ENCODE measurements at regions not wholly inside any gene's neighbourhood (a gene's known extent, or its start where the extent isn't known, plus 50 kb on each side); places are given as distances from the start of the nearest gene placed in this dataset.

DNA sequence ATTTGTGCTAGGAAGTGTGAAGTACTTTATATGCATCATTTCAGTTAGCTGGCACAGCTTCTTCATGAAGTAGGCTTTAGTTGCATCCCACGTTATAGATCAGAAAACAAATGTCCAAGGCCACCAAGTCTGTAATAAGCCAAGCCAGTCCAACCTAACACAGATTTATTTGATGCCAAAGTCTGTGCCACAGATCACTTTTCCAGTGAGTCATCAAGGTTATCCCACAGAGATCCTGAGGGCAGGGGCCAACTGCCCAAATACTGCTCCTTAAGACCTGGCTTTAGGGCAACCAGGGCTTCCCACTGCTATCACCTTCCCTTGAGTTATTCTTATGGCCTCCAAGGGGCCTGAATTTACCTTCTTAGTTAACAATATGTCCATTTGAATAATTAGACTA, 1340.4 kb downstream of the XPNPEP1 start:
- FAIRE-seq (no peak), DNase-seq (no peak)
- Histone ChIP-seq H3K4me3 (ENCODE audit: low read length in 3 of 3) (no peak overlapping the region), H3K9me3 (ENCODE audit: control insufficient read depth in 2 of 3, insufficient read depth in 1 of 3, low read length in 3 of 3) (no peaks in the 10 kb centered on the region), H3K36me3 (ENCODE audit: control insufficient read depth in 2 of 3, insufficient read depth in 3 of 3, low read length in 3 of 3) (no peaks in the 10 kb centered on the region), H3K9ac (ENCODE audit: low read length in 3 of 3) (no peak overlapping the region), H3K27ac (ENCODE audit: low read depth in 2 of 2, low read length in 2 of 2) (no peak overlapping the region), H3K4me1 (ENCODE audit: control insufficient read depth in 2 of 3, insufficient read depth in 2 of 3, low read depth in 1 of 3, low read length in 3 of 3) (no peaks in the 10 kb centered on the region), H3K27me3 (ENCODE audit: control insufficient read depth, insufficient read depth, low read length) (no peaks in the 10 kb centered on the region)
- intact Hi-C loops (cut with DNase I) = no loop called here
- TF ChIP-seq, protein P1, sequence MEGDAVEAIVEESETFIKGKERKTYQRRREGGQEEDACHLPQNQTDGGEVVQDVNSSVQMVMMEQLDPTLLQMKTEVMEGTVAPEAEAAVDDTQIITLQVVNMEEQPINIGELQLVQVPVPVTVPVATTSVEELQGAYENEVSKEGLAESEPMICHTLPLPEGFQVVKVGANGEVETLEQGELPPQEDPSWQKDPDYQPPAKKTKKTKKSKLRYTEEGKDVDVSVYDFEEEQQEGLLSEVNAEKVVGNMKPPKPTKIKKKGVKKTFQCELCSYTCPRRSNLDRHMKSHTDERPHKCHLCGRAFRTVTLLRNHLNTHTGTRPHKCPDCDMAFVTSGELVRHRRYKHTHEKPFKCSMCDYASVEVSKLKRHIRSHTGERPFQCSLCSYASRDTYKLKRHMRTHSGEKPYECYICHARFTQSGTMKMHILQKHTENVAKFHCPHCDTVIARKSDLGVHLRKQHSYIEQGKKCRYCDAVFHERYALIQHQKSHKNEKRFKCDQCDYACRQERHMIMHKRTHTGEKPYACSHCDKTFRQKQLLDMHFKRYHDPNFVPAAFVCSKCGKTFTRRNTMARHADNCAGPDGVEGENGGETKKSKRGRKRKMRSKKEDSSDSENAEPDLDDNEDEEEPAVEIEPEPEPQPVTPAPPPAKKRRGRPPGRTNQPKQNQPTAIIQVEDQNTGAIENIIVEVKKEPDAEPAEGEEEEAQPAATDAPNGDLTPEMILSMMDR (IDR thresholded peaks at IDR 0.05; ENCODE audit: borderline replicate concordance, extremely low read depth, insufficient read depth) = no peak

DNA sequence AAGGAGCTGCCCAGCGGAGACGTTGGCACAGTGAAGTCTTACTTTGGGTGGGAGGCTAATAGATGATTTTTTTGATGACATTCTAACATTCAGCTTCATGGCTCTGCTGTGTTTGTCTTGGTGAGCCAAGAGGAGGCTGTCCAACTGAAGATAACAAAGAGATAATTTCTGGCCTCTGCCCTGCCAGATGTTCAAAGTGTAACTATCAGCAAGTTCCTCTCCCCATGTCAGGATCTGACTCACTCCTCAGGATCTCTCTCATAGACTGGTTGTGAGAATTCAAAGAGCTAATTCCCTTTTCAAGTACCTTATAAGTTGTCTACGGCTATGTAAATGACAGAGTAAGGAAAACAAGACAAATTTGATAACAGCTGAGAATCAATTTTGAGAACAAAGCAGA, 1340.9 kb downstream of the XPNPEP1 start:
- H3K27ac ChIP-seq (ENCODE audit: low read depth in 2 of 2, low read length in 2 of 2) = no peak overlapping the region
- H3K4me1 ChIP-seq (ENCODE audit: control insufficient read depth in 2 of 3, insufficient read depth in 2 of 3, low read depth in 1 of 3, low read length in 3 of 3) = no peaks in the 10 kb centered on the region
- no peak overlapping the region for H3K9ac ChIP-seq (ENCODE audit: low read length in 3 of 3)
- H3K4me3 ChIP-seq (ENCODE audit: low read length in 3 of 3) = no peak overlapping the region
- FAIRE-seq (no peak), DNase-seq (no peak)
- intact Hi-C loops (cut with DNase I) = no loop called here
- no peaks in the 10 kb centered on the region for H3K27me3 ChIP-seq (ENCODE audit: control insufficient read depth, insufficient read depth, low read length)
- no peaks in the 10 kb centered on the region for H3K36me3 ChIP-seq (ENCODE audit: control insufficient read depth in 2 of 3, insufficient read depth in 3 of 3, low read length in 3 of 3)
- H3K9me3 ChIP-seq (ENCODE audit: control insufficient read depth in 2 of 3, insufficient read depth in 1 of 3, low read length in 3 of 3) = no peaks in the 10 kb centered on the region
- TF ChIP-seq, protein P1 (IDR thresholded peaks at IDR 0.05; ENCODE audit: borderline replicate concordance, extremely low read depth, insufficient read depth) = no peak

DNA sequence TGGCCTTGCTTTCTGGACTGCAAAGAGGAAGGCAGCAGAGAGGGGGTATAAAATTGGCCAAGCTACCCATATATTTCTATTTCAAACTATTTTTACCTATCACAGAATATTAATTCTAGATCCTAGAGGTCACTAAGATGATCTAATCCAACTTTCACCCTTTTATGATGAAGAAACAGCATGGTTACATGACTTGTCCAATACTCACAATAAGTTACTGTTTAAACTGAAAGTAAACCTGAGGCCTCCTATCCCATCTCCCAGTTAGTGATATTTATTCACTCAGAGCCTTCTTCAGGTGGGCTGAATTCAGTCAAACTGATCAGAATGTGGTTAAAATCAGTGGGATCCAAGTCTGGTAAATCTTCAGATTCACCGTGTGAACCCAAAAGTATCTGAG, 1345.1 kb downstream of the XPNPEP1 start:
- intact Hi-C loops (cut with DNase I) = no loop called here
- TF ChIP-seq, protein P1 (IDR thresholded peaks at IDR 0.05; ENCODE audit: borderline replicate concordance, extremely low read depth, insufficient read depth) = no peak
- FAIRE-seq (no peak), DNase-seq (no peak)
- Histone ChIP-seq H3K36me3 (ENCODE audit: control insufficient read depth in 2 of 3, insufficient read depth in 3 of 3, low read length in 3 of 3) (no peaks in the 10 kb centered on the region), H3K4me3 (ENCODE audit: low read length in 3 of 3) (no peak overlapping the region), H3K9ac (ENCODE audit: low read length in 3 of 3) (no peak overlapping the region), H3K4me1 (ENCODE audit: control insufficient read depth in 2 of 3, insufficient read depth in 2 of 3, low read depth in 1 of 3, low read length in 3 of 3) (no peaks in the 10 kb centered on the region), H3K27ac (ENCODE audit: low read depth in 2 of 2, low read length in 2 of 2) (no peak overlapping the region), H3K27me3 (ENCODE audit: control insufficient read depth, insufficient read depth, low read length) (no peaks in the 10 kb centered on the region), H3K9me3 (ENCODE audit: control insufficient read depth in 2 of 3, insufficient read depth in 1 of 3, low read length in 3 of 3) (no peaks in the 10 kb centered on the region)

DNA sequence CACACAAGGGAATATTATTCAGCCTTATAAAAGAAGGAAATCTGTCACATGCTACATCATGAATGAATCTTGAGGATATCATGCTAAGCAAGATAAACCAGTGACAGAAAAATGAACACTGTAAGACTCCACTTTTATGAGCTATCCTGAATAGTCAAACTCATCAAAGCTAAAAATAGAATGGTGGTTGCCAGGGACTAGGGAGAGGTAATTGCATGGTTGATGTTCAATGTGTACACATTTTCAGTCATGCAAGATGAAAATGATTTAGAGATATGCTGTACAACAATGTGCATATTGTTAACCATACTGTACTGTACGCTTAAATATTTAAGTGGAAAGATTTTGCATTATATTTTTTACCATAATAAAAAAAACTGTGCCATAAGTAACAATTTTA, 1349.1 kb downstream of the XPNPEP1 start:
- H3K4me3 ChIP-seq (ENCODE audit: low read length in 3 of 3) = no peak overlapping the region
- no peaks in the 10 kb centered on the region for H3K27me3 ChIP-seq (ENCODE audit: control insufficient read depth, insufficient read depth, low read length)
- no peaks in the 10 kb centered on the region for H3K9me3 ChIP-seq (ENCODE audit: control insufficient read depth in 2 of 3, insufficient read depth in 1 of 3, low read length in 3 of 3)
- TF ChIP-seq, protein P1 (IDR thresholded peaks at IDR 0.05; ENCODE audit: borderline replicate concordance, extremely low read depth, insufficient read depth) = no peak
- no peak for FAIRE-seq
- H3K27ac ChIP-seq (ENCODE audit: low read depth in 2 of 2, low read length in 2 of 2) = no peak overlapping the region
- no peaks in the 10 kb centered on the region for H3K36me3 ChIP-seq (ENCODE audit: control insufficient read depth in 2 of 3, insufficient read depth in 3 of 3, low read length in 3 of 3)
- H3K4me1 ChIP-seq (ENCODE audit: control insufficient read depth in 2 of 3, insufficient read depth in 2 of 3, low read depth in 1 of 3, low read length in 3 of 3) = no peaks in the 10 kb centered on the region
- H3K9ac ChIP-seq (ENCODE audit: low read length in 3 of 3) = no peak overlapping the region
- DNase-seq = no peak
- intact Hi-C loops (cut with DNase I) = no loop called here

Measured in kidney (tissue), 13 donors.